ENCODE measurements at regions not wholly inside any gene's neighbourhood (a gene's known extent, or its start where the extent isn't known, plus 50 kb on each side); places are given as distances from the start of the nearest gene placed in this dataset.
"Not testable (repeated sequence)": the region's sequence is repeated elsewhere in the genome, so short reads cannot be mapped to it uniquely, and the experiment has no call there.

DNA sequence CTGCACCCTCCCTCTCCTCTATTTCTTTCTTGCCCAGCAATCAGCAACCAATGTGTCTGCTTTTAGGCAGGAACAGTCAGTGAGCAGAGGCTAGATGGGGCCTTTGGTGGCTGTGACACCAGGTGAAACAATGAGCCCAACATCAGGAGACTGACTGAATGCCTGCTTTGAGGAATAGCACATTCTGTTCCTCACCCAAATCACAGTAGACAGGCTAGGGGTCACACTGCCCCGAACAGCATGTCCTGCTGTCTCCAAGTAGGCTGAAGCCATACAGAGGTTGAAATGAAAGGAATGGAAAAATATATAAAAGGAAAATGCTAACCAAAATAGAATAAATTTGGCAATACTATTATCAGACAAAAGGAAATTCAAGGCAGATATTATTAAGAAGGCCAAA, 122.5 kb upstream of the GDNF start:
- no peak for DNase-seq (ENCODE audit: low read depth)

GRCh38 chr5:37957218-37957617, 117.4 kb upstream of the GDNF start:
- DNase-seq (ENCODE audit: low read depth), result no peak

DNA sequence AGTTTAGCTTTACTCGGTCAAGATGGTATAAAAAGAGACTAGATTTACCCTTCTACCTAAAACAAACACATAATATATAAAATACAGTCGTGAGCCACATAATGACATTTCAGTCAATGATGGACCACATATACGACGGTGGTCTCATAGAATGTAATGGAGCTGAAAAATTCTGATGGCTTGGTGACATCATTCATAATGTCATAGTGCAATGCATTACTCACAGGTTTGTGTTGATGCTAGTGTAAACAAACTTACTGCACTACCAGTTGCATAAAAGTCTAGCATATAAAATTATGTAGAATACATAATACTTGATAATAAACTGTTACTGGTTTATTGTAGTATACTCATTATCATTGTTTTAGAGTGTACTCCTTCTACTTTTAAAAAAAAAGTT, 115.9 kb upstream of the GDNF start:
- no peak for DNase-seq (ENCODE audit: low read depth)

DNA sequence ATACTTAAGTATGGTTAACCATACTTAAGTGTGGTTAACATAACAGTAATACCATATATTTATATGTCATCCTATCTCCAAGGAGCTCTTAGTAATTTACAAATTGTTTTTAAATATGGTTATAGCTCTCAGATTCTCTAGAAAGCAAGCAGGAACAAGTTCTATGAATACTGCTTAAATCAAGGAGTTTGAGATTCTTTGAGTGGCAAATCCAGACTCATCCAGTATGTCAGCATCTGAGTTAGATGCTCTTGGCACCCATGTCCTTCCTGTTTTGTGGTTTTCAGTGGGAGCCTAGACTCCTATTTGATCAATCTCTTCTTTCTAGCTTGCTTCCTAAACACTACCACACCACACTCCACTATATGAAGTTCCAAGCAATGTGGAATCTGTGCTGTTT, 114.7 kb upstream of the GDNF start:
- no peak for DNase-seq (ENCODE audit: low read depth)

DNA sequence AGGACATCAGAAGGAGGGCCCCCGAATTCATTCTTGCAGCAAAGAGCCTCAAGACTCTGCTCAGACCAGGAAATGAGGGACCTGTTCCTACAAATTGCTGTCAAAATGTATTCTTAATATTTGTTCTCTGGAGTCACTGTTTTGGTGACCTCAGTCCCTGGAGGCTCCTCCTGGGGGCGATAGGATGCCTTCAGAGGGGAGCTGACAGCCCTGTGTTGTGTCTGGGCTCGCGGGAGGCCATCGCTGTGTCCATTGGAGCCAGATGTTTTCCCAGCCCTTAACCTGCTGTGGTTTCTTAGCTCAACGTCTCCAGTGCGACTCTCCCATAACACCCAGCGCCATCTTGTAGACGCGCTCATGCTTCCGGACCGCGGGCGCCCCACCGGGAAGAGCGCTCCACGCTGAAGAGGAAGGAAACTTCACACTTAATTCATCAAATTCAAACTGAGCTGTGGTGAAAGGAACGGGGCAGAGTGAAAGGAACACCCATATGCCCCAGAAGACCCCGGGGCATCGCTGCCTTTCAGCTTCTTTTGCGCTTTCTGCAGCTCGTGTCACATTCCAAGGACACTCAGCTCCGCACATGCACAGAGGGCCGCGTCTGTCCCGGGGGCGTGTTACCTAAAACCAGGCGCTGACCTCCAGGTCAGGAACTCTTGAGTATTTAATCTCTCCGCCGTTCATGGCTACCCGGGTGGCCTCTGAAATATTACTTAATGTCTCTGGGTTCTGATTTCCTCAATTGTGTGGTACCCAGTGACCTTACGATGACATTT, 112.3 kb upstream of the GDNF start:
- no peak for DNase-seq (ENCODE audit: low read depth)

- DNase-seq (ENCODE audit: low read depth), result no peak
Observed at GRCh38 chr5:37950436-37950835, 110.6 kb upstream of the GDNF start.

- no peak for DNase-seq (ENCODE audit: low read depth)
Observed at GRCh38 chr5:37945446-37945845, 105.6 kb upstream of the GDNF start.

DNA sequence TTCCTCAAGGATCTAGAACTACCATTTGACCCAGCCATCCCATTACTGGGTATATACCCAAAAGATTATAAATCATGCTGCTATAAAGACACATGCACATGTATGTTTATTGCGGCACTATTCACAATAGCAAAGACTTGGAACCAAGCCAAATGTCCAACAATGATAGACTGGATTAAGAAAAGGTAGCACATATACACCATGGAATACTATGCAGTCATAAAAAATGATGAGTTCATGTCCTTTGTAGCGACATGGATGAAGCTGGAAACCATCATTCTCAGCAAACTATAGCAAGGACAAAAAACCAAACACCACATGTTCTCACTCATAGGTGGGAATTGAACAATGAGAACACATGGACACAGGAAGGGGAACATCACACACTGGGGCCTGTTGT, 103.3 kb upstream of the GDNF start:
- DNase-seq (ENCODE audit: low read depth), result not testable (repeated sequence)

DNA sequence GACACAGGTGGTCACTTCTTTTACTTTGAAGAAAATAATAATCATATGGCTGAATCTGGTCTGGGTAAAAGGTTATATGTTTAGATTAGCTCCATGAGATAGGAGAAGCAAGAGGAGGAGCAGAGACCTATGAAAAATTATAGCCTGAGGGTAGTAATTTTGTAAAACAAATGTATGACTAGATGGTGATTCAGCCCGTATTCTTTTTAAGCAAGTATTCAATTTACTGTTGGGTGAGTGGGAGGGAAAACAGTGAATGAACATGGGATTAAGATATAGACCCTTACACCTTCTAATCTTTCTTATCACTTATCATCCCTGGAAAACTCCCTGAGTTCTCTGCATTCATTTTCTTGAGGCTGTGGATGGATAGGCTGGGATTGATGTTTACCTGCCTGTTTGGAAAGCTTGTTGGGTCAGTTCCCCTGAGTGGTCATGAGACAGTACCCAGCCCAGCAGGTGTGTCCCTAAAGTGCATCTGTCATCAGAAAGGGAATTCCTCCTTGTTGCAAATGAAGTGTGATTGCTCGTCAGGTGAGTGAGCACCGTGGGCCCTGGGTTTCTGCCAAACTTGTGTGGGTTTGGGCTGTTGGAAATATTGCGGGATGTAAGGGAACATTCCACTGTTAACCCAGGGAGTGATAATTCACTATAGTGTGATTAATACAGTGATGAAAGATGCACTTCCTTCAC, 101.2 kb upstream of the GDNF start:
- DNase-seq (ENCODE audit: low read depth), result peak; percentile 50

DNA sequence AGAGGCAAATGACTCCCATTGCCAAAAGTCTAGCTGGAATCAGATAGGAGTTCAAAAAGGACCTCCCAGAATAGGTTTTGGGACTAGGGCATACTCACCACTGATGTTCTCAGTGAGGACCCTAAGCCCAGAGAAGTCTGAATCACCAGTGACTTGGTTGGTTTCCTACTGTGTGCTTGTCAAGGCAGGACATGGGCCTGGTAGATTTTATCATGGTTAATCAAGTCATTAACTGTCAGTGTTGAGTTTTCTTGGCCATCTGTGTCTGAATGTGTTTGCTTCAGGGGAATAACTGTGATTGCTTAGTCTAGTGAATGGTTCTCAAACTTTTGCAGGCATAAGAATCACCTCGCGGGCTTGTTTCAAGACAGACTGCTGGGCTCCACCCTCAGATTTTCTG, 99.0 kb upstream of the GDNF start:
- DNase-seq (ENCODE audit: low read depth), result no peak

- DNase-seq (ENCODE audit: low read depth), result no peak
Observed at GRCh38 chr5:37938076-37938852, 98.4 kb upstream of the GDNF start.

- DNase-seq (ENCODE audit: low read depth), result no peak
Observed at GRCh38 chr5:37936091-37936490, 96.2 kb upstream of the GDNF start.

DNA sequence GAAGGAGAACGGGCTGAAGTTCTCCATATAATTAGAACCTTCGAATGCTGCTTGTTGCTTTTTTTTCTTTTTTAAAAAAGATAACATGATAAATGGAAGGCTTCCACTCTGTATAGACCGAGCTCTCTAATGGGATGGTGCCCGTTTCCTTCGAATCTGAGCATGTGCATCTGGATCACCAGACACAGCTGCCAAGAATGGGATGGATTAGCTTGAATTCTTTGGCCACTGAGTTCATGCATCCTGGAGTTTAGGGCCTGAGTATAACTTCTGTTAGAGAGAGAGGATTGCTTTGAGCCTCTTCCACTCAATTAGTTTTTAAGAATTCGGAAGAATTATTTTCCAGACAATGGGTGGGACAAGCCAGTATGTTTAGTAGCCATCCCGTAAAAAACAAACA, 93.7 kb upstream of the GDNF start:
- DNase-seq (ENCODE audit: low read depth), result no peak

DNA sequence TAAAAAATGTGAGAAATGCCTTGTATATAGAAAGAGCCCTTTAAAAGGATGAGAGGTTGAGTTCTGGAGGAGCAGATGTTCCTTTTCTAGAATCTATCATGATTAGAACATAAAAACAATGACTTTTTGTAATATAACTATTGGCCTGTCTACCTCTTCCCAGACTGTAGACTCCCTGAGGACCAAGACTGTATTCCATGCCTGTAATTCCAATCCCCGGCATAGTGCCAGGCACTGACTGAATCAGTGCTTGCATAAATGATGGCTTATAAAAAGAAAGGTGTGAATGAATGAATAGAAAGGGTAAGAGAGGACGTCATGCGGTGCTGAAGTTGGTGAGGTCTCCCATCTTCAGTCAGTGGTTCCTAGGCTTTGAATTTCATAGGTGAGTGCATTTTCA, 92.6 kb upstream of the GDNF start:
- no peak for DNase-seq (ENCODE audit: low read depth)

GRCh38 chr5:37931541-37931940, 91.7 kb upstream of the GDNF start:
- no peak for DNase-seq (ENCODE audit: low read depth)

DNA sequence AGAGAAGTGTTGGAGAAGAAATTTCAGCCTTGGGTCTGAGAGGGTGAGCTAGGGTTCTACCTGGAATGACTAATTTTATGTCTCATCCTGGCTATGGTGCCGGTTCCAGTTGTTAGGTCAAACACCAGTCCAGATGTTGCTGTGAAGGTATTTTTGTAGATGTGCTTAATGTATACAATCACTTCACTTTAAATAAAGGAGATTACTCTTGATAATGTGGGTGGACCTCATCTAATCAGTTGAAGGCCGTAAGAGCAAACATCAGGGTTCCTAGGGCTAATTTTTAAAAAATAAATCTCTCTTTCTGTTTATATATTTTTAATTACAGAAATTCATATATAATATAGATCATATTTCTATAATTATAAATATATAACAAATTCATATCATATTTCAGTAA, 90.5 kb upstream of the GDNF start:
- no peak for DNase-seq (ENCODE audit: low read depth)

- DNase-seq (ENCODE audit: low read depth), result no peak
Observed at GRCh38 chr5:37929791-37930190, 90.0 kb upstream of the GDNF start.

DNA sequence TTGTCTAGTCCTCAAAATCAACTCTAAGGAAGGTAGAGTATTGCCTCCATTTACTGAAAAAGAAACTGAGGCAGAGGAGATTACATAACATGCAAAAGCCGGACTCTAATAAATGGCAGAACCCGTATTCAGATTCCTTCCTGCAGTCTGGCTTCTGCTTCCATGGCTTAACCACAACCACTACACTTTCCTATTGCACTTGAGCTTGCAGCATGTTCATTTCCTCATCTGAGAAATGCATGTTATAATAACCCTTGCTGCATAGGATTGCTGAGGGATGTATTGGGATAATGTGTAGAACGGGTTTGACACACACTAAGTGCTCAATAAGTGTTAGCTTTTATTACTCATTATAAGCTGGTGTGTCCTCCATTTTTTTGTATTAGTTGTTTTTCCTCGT, 87.9 kb upstream of the GDNF start:
- DNase-seq (ENCODE audit: low read depth), result not testable (repeated sequence)

GRCh38 chr5:37926732-37927131, 86.9 kb upstream of the GDNF start:
- DNase-seq (ENCODE audit: low read depth), result no peak

DNA sequence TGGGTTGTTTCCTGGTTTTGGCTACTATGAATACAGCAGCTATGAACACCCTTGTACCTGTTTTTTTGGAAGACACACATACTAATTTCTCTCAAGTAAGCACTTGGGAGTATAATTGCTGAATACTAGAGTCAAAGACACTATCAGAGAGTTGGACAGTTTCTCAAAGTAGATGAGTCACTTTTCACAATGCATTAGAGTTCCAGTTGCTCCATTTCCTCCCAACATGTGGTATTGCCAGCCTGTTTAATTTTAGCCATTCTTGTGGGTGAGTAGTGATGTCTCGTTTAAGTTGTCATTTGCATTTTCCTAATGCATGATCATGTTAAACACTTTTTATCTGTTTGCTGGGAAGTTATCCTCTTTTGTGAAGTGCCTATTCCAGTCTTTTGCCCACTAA, 81.6 kb upstream of the GDNF start:
- peak; percentile 9 for DNase-seq (ENCODE audit: low read depth)

DNA sequence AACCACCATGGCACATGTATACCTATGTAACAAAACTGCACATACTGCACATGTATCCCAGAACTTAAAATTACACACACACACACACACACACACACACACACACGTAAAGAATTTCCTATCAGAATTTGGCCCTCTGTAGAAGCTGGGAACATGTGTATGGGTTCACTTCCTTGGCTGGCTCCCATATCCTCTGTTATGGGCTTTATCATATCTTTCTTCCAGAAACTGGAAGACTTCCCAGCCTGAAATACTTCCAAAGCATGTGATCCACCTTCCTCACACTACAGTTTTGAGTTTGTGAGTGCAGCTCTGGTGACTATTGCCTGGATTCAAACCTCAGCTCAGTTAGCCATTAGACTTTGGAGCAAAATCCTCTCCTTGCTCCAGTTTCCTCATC, 78.6 kb upstream of the GDNF start:
- peak; percentile 9 for DNase-seq (ENCODE audit: low read depth)

- no peak for DNase-seq (ENCODE audit: low read depth)
Observed at GRCh38 chr5:37916525-37916924, 76.7 kb upstream of the GDNF start.
